Amniotic epithelial cell (primary cell): ENCODE measurements at regions not wholly inside any gene's neighbourhood (a gene's known extent, or its start where the extent isn't known, plus 50 kb on each side); places are given as distances from the start of the nearest gene placed in this dataset.

ENCODE experiments used
- DNase-seq: peaks from one replicate; pipeline ENCODE4 v3.0.0-alpha.2; 2010; ENCODE audit warnings: low read depth

- DNase-seq, result no peak
These were observed 654.6 kb downstream of the ELAVL2 start for GRCh38 chr9:23171479-23171878.

- no peak for DNase-seq
These were observed 653.8 kb downstream of the ELAVL2 start for GRCh38 chr9:23172206-23172605.

GRCh38 chr9:23172979-23173637 lies 652.9 kb downstream of the ELAVL2 start:
- DNase-seq, result peak; percentile 0

- no peak for DNase-seq
These were observed 631.8 kb downstream of the ELAVL2 start for GRCh38 chr9:23194281-23194680.

GRCh38 chr9:23215688-23216087 lies 610.4 kb downstream of the ELAVL2 start:
- DNase-seq, result no peak

GRCh38 chr9:23219471-23219870 lies 606.6 kb downstream of the ELAVL2 start:
- DNase-seq, result no peak

GRCh38 chr9:23220171-23220570 lies 605.9 kb downstream of the ELAVL2 start:
- no peak for DNase-seq

GRCh38 chr9:23220957-23221356 lies 605.1 kb downstream of the ELAVL2 start:
- no peak for DNase-seq

- DNase-seq, result no peak
These were observed 596.1 kb downstream of the ELAVL2 start for GRCh38 chr9:23229890-23230317.

- no peak for DNase-seq
These were observed 593.2 kb downstream of the ELAVL2 start for GRCh38 chr9:23232831-23233230.

GRCh38 chr9:23243523-23243922 lies 582.5 kb downstream of the ELAVL2 start:
- no peak for DNase-seq

- no peak for DNase-seq
These were observed 581.0 kb downstream of the ELAVL2 start for GRCh38 chr9:23245067-23245466.

- no peak for DNase-seq
These were observed 571.4 kb downstream of the ELAVL2 start for GRCh38 chr9:23254404-23255184.

- DNase-seq, result no peak
These were observed 570.7 kb downstream of the ELAVL2 start for GRCh38 chr9:23255346-23255745.

GRCh38 chr9:23258569-23258968 lies 567.5 kb downstream of the ELAVL2 start:
- no peak for DNase-seq

GRCh38 chr9:23278561-23278960 lies 547.5 kb downstream of the ELAVL2 start:
- no peak for DNase-seq

- DNase-seq, result no peak
These were observed 538.6 kb downstream of the ELAVL2 start for GRCh38 chr9:23287390-23287789.

- no peak for DNase-seq
These were observed 537.5 kb downstream of the ELAVL2 start for GRCh38 chr9:23288545-23288944.

GRCh38 chr9:23290973-23291372 lies 535.1 kb downstream of the ELAVL2 start:
- no peak for DNase-seq

GRCh38 chr9:23302281-23302680 lies 523.8 kb downstream of the ELAVL2 start:
- no peak for DNase-seq

GRCh38 chr9:23306731-23307130 lies 519.3 kb downstream of the ELAVL2 start:
- DNase-seq, result no peak

- peak; percentile 27 for DNase-seq
These were observed 518.1 kb downstream of the ELAVL2 start for GRCh38 chr9:23307731-23308513.

- no peak for DNase-seq
These were observed 516.2 kb downstream of the ELAVL2 start for GRCh38 chr9:23309800-23310199.
